ENCODE measurements at regions not wholly inside any gene's neighbourhood (a gene's known extent, or its start where the extent isn't known, plus 50 kb on each side); places are given as distances from the start of the nearest gene placed in this dataset.

DNA sequence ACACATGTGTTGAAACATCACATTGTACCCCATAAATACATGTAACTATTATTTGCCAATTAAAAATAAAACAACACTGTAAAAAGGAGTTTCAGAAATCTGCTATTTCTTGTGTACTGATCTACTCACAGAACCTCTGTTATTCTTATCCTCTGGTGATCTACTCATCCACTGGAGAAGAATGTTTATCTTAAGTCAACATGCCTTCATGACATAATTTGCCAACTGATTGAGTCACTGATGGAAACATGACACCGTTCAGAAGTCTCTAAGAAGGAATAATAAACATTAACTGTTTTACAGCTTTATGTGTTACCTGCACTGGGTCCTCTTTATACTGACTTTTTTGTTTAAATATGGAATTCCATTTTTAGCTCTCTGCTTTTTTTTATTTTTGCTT lies 555.2 kb downstream of the DCDC2C start:
- no peak overlapping the region for H3K4me2 ChIP-seq (ENCODE audit: low read depth, low read length, poor library complexity, severe bottlenecking)
- no peaks in the 10 kb centered on the region for H3K9me2 ChIP-seq (replicated peaks; ENCODE audit: low read depth, low read length)
- no peaks in the 10 kb centered on the region for H3K36me3 ChIP-seq (ENCODE audit: insufficient read depth, low read length)
- no peaks in the 10 kb centered on the region for H3K27me3 ChIP-seq (ENCODE audit: insufficient read depth, low read length, poor library complexity, severe bottlenecking)
- no peaks in the 10 kb centered on the region for H4K20me1 ChIP-seq (ENCODE audit: insufficient read depth, low read length, poor library complexity, severe bottlenecking)
- no peak overlapping the region for H2AFZ ChIP-seq (ENCODE audit: low read length)
- TF ChIP-seq, protein P1, sequence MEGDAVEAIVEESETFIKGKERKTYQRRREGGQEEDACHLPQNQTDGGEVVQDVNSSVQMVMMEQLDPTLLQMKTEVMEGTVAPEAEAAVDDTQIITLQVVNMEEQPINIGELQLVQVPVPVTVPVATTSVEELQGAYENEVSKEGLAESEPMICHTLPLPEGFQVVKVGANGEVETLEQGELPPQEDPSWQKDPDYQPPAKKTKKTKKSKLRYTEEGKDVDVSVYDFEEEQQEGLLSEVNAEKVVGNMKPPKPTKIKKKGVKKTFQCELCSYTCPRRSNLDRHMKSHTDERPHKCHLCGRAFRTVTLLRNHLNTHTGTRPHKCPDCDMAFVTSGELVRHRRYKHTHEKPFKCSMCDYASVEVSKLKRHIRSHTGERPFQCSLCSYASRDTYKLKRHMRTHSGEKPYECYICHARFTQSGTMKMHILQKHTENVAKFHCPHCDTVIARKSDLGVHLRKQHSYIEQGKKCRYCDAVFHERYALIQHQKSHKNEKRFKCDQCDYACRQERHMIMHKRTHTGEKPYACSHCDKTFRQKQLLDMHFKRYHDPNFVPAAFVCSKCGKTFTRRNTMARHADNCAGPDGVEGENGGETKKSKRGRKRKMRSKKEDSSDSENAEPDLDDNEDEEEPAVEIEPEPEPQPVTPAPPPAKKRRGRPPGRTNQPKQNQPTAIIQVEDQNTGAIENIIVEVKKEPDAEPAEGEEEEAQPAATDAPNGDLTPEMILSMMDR (conservative IDR thresholded peaks at IDR 0.05; ENCODE audit: low read length): no peak
- no peak for TF ChIP-seq EZH2phosphoT487 (IDR thresholded peaks at IDR 0.05; ENCODE audit: borderline replicate concordance)
- no peaks in the 10 kb centered on the region for H3K79me2 ChIP-seq (ENCODE audit: insufficient read depth, low read length)
- no peaks in the 10 kb centered on the region for H3K4me1 ChIP-seq (ENCODE audit: insufficient read depth, low read length, poor library complexity, severe bottlenecking)
- no peaks in the 10 kb centered on the region for H3K9me3 ChIP-seq (ENCODE audit: insufficient read depth, low read depth, low read length)
- H3K4me3 ChIP-seq (ENCODE audit: low read length, poor library complexity, severe bottlenecking): no peak overlapping the region
- no peaks in the 10 kb centered on the region for H3F3A ChIP-seq (ENCODE audit: low read depth)
- no peak overlapping the region for H3K9ac ChIP-seq (ENCODE audit: low read depth, low read length, poor library complexity, severe bottlenecking)

DNA sequence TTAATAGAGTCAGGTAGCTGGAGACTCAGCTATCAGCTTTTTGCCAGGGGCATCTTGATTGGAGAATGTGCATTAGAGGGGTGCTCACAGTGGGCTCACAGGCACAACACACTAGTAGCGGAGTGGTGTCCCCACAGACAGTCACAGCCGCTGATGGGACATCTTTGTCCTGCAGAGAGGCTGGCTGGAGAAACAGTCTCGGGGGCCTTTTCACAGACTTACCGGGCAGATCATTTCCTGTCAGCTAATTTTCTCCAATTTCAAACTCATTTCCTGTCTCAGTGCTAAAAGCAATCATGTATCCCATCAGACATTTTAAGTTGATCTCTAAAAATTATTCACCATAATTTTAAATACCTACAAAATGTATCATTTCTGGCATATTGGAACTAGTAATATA lies 562.6 kb downstream of the DCDC2C start:
- no peaks in the 10 kb centered on the region for H3K9me3 ChIP-seq (ENCODE audit: insufficient read depth, low read depth, low read length)
- no peaks in the 10 kb centered on the region for H3K79me2 ChIP-seq (ENCODE audit: insufficient read depth, low read length)
- no peak overlapping the region for H3K4me2 ChIP-seq (ENCODE audit: low read depth, low read length, poor library complexity, severe bottlenecking)
- H4K20me1 ChIP-seq (ENCODE audit: insufficient read depth, low read length, poor library complexity, severe bottlenecking): no peaks in the 10 kb centered on the region
- no peak overlapping the region for H3K9ac ChIP-seq (ENCODE audit: low read depth, low read length, poor library complexity, severe bottlenecking)
- no peaks in the 10 kb centered on the region for H3K27me3 ChIP-seq (ENCODE audit: insufficient read depth, low read length, poor library complexity, severe bottlenecking)
- H3K4me1 ChIP-seq (ENCODE audit: insufficient read depth, low read length, poor library complexity, severe bottlenecking): no peaks in the 10 kb centered on the region
- H2AFZ ChIP-seq (ENCODE audit: low read length): no peak overlapping the region
- no peaks in the 10 kb centered on the region for H3K9me2 ChIP-seq (replicated peaks; ENCODE audit: low read depth, low read length)
- H3K36me3 ChIP-seq (ENCODE audit: insufficient read depth, low read length): no peaks in the 10 kb centered on the region
- H3F3A ChIP-seq (ENCODE audit: low read depth): no peaks in the 10 kb centered on the region
- H3K4me3 ChIP-seq (ENCODE audit: low read length, poor library complexity, severe bottlenecking): no peak overlapping the region
- TF ChIP-seq, protein P1 (conservative IDR thresholded peaks at IDR 0.05; ENCODE audit: low read length): no peak
- TF ChIP-seq EZH2phosphoT487 (IDR thresholded peaks at IDR 0.05; ENCODE audit: borderline replicate concordance): no peak

DNA sequence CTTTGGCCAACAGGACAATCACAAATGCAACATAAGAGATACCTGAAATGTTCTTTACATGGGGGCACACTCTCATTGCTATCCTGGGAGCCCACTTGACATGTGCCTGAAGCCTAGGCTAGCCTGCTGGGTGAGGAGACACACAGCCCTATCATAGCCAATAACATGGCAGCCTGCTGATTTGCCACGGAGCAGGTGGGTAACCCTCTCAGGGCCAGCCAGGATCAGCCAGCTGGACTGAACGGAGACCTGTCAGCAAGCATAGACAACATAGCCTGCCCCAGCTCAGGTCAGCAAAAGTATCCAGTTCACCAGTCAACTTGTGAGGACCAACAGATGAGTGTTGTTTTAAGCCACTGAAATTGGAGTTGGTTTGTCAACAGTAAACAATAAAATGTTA lies 566.5 kb downstream of the DCDC2C start:
- TF ChIP-seq EZH2phosphoT487 (IDR thresholded peaks at IDR 0.05; ENCODE audit: borderline replicate concordance): no peak
- TF ChIP-seq, protein P1 (conservative IDR thresholded peaks at IDR 0.05; ENCODE audit: low read length): no peak
- no peaks in the 10 kb centered on the region for H3K9me3 ChIP-seq (ENCODE audit: insufficient read depth, low read depth, low read length)
- H2AFZ ChIP-seq (ENCODE audit: low read length): no peak overlapping the region
- no peaks in the 10 kb centered on the region for H3K79me2 ChIP-seq (ENCODE audit: insufficient read depth, low read length)
- H3K4me3 ChIP-seq (ENCODE audit: low read length, poor library complexity, severe bottlenecking): no peak overlapping the region
- no peak overlapping the region for H3K4me2 ChIP-seq (ENCODE audit: low read depth, low read length, poor library complexity, severe bottlenecking)
- H3K9ac ChIP-seq (ENCODE audit: low read depth, low read length, poor library complexity, severe bottlenecking): no peak overlapping the region
- H3K9me2 ChIP-seq (replicated peaks; ENCODE audit: low read depth, low read length): no peaks in the 10 kb centered on the region
- no peaks in the 10 kb centered on the region for H4K20me1 ChIP-seq (ENCODE audit: insufficient read depth, low read length, poor library complexity, severe bottlenecking)
- H3F3A ChIP-seq (ENCODE audit: low read depth): no peaks in the 10 kb centered on the region
- no peaks in the 10 kb centered on the region for H3K27me3 ChIP-seq (ENCODE audit: insufficient read depth, low read length, poor library complexity, severe bottlenecking)
- no peaks in the 10 kb centered on the region for H3K36me3 ChIP-seq (ENCODE audit: insufficient read depth, low read length)
- H3K4me1 ChIP-seq (ENCODE audit: insufficient read depth, low read length, poor library complexity, severe bottlenecking): no peaks in the 10 kb centered on the region
